Dendritic cell treated with granulocyte-macrophage colony-stimulating factor and Interleukin-4, amounts not matched to agents 40 ng/mL and 50 ng/mL, for 4 days (primary cell): ENCODE measurements at regions not wholly inside any gene's neighbourhood (a gene's known extent, or its start where the extent isn't known, plus 50 kb on each side); places are given as distances from the start of the nearest gene placed in this dataset.

Experiments used
- H3K27ac Mint-ChIP-seq: one replicate; pipeline ENCODE4 v1.8.0; 2022; ENCODE audit warnings: mild to moderate bottlenecking, mixed read lengths
- H3K27me3 Mint-ChIP-seq: one replicate; pipeline ENCODE4 v1.8.0; 2022; ENCODE audit warnings: mild to moderate bottlenecking, mixed read lengths
- H3K36me3 Mint-ChIP-seq: one replicate; pipeline ENCODE4 v1.8.0; 2022; ENCODE audit warnings: low read depth, mixed read lengths
- H3K4me1 Mint-ChIP-seq: one replicate; pipeline ENCODE4 v1.8.0; 2022; ENCODE audit warnings: low read depth, mixed read lengths
- H3K4me3 Mint-ChIP-seq: one replicate; pipeline ENCODE4 v1.8.0; 2022; ENCODE audit warnings: mild to moderate bottlenecking, moderate library complexity, mixed read lengths
- H3K9me3 Mint-ChIP-seq: one replicate; pipeline ENCODE4 v1.8.0; 2022; ENCODE audit warnings: mixed read lengths
- intact Hi-C: fragments of 100-400 bp; cut with micrococcal nuclease; formaldehyde crosslinking; loops from one replicate; pipeline ENCODE4 v1.15.0; 2022

- no peak overlapping the region for H3K4me3 Mint-ChIP-seq
- peaks cover 15% of the 10 kb centered on the region for H3K9me3 Mint-ChIP-seq
- no peak overlapping the region for H3K27ac Mint-ChIP-seq
- H3K27me3 Mint-ChIP-seq: no peaks in the 10 kb centered on the region
- no peaks in the 10 kb centered on the region for H3K36me3 Mint-ChIP-seq
- intact Hi-C loops: no loop called here
- H3K4me1 Mint-ChIP-seq: no peaks in the 10 kb centered on the region
These were observed 67.6 kb downstream of the HTR1A start for GRCh38 chr5:63894690-63895089.

DNA sequence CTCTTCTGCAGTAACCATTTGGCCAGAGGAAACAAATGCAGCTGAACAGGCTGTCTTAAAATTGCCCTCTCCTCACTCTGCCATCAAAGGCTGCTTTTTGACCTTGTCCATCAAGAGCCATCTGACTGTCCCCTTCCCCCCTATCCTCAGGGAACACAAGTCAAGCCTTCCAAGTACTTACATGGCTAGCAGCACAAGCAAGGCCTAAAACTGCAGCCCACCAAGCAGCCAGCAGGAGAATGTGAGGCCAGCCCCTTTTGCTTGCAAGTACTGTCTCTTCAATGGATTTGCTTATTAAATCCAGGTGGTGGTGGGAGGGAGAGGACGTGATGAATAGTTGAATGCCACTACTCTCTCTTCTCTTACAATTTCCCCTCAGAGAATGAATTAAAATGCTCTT, 83.5 kb downstream of the HTR1A start:
- Mint-ChIP-seq H3K9me3 (peaks cover 9% of the 10 kb centered on the region), H3K27ac (no peak overlapping the region), H3K27me3 (no peaks in the 10 kb centered on the region), H3K36me3 (no peaks in the 10 kb centered on the region), H3K4me3 (no peak overlapping the region), H3K4me1 (no peaks in the 10 kb centered on the region)
- intact Hi-C loops: no loop called here

DNA sequence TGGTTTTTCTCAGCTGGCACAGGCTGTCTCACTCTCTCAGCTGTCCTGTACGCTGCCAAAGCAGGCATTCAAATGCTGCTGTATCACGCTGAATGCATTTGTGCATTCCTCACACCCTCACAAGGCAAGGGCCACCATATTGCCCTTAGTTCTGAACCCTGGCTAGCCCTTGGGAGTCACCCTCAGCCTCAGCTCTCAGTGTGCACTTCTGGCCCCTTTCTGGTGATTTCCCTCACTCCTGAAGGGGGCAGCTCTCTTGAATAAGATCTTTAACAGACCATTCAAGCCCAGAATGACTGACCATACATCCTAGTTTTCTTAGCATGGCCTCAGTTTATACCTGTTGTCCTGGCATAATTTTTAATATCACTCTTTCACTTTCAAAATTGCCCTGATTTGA, 84.3 kb downstream of the HTR1A start:
- Mint-ChIP-seq H3K27me3 (no peaks in the 10 kb centered on the region), H3K9me3 (peaks cover 9% of the 10 kb centered on the region), H3K4me3 (no peak overlapping the region), H3K27ac (no peak overlapping the region), H3K36me3 (no peaks in the 10 kb centered on the region), H3K4me1 (no peaks in the 10 kb centered on the region)
- intact Hi-C loops: no loop called here

DNA sequence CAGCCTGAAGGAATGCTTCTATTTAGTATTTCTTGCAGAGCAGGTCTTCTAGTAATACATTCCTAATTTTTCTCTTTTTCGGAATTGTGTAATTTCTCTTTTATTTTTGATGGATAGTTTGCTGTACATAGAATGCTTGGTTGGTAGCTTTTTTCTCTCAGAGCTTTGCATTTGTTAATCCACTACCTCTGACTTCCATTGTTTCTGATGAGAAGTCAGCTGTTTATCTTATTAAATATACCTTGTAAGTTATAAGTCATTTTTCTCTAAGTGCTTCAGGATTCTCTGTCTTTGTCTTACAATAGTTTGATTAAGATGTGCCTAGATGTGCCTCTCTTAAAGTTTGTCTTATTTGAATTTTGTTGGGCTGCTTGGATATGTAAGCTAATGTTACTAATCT, 101.9 kb downstream of the HTR1A start:
- no peak overlapping the region for H3K27ac Mint-ChIP-seq

GRCh38 chr5:63854076-63854475, 108.2 kb downstream of the HTR1A start:
- intact Hi-C loops: no loop called here
- H3K36me3 Mint-ChIP-seq: no peaks in the 10 kb centered on the region

More for the DNA sequence above, 101.9 kb downstream of the HTR1A start:
- no peaks in the 10 kb centered on the region for H3K36me3 Mint-ChIP-seq
- peaks cover 60% of the 10 kb centered on the region for H3K9me3 Mint-ChIP-seq
- no peaks in the 10 kb centered on the region for H3K27me3 Mint-ChIP-seq
- intact Hi-C loops: no loop called here
- no peaks in the 10 kb centered on the region for H3K4me1 Mint-ChIP-seq
- no peak overlapping the region for H3K4me3 Mint-ChIP-seq

GRCh38 chr5:63843190-63843589, 119.1 kb downstream of the HTR1A start:
- Mint-ChIP-seq H3K9me3 (peaks cover 31% of the 10 kb centered on the region), H3K4me3 (no peak overlapping the region), H3K36me3 (no peaks in the 10 kb centered on the region), H3K27me3 (no peaks in the 10 kb centered on the region), H3K27ac (no peak overlapping the region), H3K4me1 (no peaks in the 10 kb centered on the region)
- intact Hi-C loops: no loop called here

More at GRCh38 chr5:63854076-63854475, 108.2 kb downstream of the HTR1A start:
- H3K4me1 Mint-ChIP-seq: no peaks in the 10 kb centered on the region
- H3K27me3 Mint-ChIP-seq: no peaks in the 10 kb centered on the region
- no peak overlapping the region for H3K4me3 Mint-ChIP-seq
- peaks cover 40% of the 10 kb centered on the region for H3K9me3 Mint-ChIP-seq
- no peak overlapping the region for H3K27ac Mint-ChIP-seq

GRCh38 chr5:63837437-63837836, 124.8 kb downstream of the HTR1A start:
- Mint-ChIP-seq H3K36me3 (no peaks in the 10 kb centered on the region), H3K4me1 (no peaks in the 10 kb centered on the region), H3K9me3 (peaks cover 8% of the 10 kb centered on the region), H3K27ac (no peak overlapping the region), H3K27me3 (no peaks in the 10 kb centered on the region), H3K4me3 (no peak overlapping the region)
- intact Hi-C loops: no loop called here

DNA sequence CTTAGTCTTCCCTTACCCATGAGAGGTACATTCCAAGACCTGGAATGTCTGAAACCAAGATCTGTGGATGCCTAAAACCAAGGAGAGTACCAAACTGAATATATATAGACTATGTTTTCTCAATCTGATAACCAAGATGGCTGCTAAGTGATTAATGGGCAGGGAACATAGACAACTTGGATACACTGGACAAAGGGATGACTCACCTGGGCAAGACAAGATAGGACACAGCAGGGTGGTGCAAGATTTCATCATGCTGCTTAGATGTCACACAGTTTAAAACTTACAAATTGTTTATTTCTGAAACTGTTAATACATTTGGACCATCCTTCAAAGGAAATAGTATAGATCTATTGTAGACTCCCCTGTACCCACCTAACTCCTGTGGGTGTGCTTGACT, 130.9 kb downstream of the HTR1A start:
- intact Hi-C loops: no loop called here
- no peak overlapping the region for H3K27ac Mint-ChIP-seq
- no peaks in the 10 kb centered on the region for H3K4me1 Mint-ChIP-seq
- H3K27me3 Mint-ChIP-seq: no peaks in the 10 kb centered on the region
- no peaks in the 10 kb centered on the region for H3K36me3 Mint-ChIP-seq
- H3K9me3 Mint-ChIP-seq: no peaks in the 10 kb centered on the region
- H3K4me3 Mint-ChIP-seq: no peak overlapping the region

DNA sequence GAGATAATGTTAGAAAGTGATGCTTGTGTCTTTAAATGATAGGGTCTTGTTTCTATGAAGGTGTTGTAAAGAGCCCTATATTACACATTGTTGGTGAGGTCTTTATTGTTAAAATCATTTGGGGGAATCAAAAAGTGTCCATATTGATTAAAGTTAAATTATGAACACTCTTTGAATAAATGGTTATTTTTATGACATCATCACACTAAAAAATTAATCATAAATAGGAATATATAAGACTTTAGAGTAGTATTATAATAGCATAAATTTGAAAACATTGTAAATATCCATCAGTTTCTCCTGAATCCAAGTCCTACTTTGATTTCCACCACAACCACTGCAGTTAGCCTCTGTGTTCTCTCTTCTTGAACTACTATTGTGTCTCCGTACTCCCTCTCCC, 136.3 kb downstream of the HTR1A start:
- Mint-ChIP-seq H3K27me3 (no peaks in the 10 kb centered on the region), H3K4me3 (no peak overlapping the region), H3K36me3 (no peaks in the 10 kb centered on the region), H3K4me1 (no peaks in the 10 kb centered on the region), H3K9me3 (no peaks in the 10 kb centered on the region), H3K27ac (no peak overlapping the region)
- intact Hi-C loops: no loop called here

- no peak overlapping the region for H3K27ac Mint-ChIP-seq
- intact Hi-C loops: no loop called here
- no peak overlapping the region for H3K4me3 Mint-ChIP-seq
- no peaks in the 10 kb centered on the region for H3K4me1 Mint-ChIP-seq
- no peaks in the 10 kb centered on the region for H3K27me3 Mint-ChIP-seq
- H3K9me3 Mint-ChIP-seq: no peaks in the 10 kb centered on the region
- no peaks in the 10 kb centered on the region for H3K36me3 Mint-ChIP-seq
These were observed 138.7 kb downstream of the HTR1A start for GRCh38 chr5:63823583-63823982.

DNA sequence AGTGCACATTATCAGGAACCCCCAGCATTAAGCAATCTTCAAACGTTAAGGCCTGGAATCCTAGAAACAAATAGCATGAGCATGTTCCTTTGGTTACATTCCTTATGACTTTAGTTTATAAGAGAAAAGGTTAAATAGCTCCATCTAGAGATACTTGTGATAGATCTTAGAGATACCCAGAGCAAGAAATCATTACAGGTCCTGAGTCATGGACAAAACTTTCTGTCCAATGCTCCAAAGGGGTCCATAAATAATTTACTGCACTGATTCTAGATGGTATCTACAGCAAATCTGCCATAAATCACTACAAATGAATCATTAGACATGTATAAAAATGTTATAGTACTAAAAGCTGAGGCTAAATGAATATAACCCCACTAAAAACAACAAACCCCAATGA, 139.6 kb downstream of the HTR1A start:
- Mint-ChIP-seq H3K9me3 (peaks cover 6% of the 10 kb centered on the region), H3K4me3 (no peak overlapping the region), H3K27me3 (no peaks in the 10 kb centered on the region), H3K36me3 (no peaks in the 10 kb centered on the region), H3K4me1 (no peaks in the 10 kb centered on the region), H3K27ac (no peak overlapping the region)
- intact Hi-C loops: no loop called here

DNA sequence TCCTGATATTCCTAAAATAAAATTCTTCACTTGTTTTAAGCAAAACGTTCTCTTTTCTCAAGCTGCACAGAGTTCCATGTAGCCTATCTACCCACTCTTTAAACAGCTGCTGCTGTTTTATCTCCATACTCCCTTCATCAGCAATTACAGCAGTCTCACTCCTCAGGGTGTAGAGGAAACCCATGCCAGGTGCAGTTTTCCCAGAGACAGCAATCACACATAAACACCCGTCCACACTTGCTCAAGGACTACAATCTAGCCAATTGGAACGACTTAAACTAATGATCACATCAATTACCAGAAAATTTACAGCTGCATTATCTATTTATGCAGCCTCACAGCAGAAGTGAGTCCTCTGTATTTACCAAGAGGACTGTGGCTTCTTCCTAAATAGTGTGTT, 141.7 kb downstream of the HTR1A start:
- intact Hi-C loops: no loop called here
- Mint-ChIP-seq H3K4me1 (no peaks in the 10 kb centered on the region), H3K27ac (no peak overlapping the region), H3K9me3 (peaks cover 20% of the 10 kb centered on the region), H3K4me3 (no peak overlapping the region), H3K27me3 (no peaks in the 10 kb centered on the region), H3K36me3 (no peaks in the 10 kb centered on the region)

DNA sequence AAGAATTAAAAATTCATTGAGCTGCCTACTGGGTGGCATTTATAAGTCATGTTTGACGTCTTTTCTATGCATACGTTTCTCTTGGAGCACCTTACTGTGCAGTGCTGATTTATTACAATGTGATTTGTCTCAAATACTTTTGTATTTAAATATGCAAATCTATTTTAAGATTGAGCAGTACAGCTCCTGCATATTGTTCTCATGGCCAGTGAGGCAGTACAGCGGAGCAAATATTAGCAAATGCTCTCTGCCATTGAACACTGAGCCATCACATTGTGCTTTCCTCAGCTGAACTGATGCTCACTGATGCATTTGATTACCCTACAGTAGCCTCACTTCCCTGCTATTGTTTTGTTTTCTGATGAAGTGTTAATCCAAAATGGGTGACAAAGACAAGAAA, 149.6 kb downstream of the HTR1A start:
- Mint-ChIP-seq H3K36me3 (no peaks in the 10 kb centered on the region), H3K9me3 (peaks cover 33% of the 10 kb centered on the region), H3K27me3 (no peaks in the 10 kb centered on the region), H3K4me3 (no peak overlapping the region), H3K4me1 (no peaks in the 10 kb centered on the region), H3K27ac (no peak overlapping the region)
- intact Hi-C loops: no loop called here

DNA sequence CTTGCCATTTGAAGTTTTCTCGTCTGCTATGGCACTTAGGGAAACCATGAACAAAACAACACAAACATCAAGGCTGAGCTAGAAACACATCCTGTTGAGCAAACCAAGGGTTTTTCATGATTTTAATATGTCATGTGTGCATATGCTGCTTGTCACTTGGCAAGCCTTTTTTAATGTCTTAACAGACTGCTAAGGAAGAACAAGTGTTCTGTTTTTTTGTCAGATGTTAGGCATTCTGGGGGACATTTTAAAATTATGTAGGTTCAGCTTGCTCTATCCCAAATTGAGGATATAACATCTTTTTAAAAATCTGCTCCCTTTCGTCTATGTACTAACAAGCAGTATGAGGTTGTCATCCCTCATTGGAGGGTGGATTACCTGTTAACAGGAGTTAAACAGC, 150.3 kb downstream of the HTR1A start:
- H3K4me3 Mint-ChIP-seq: no peak overlapping the region
- intact Hi-C loops: no loop called here
- no peak overlapping the region for H3K27ac Mint-ChIP-seq
- no peaks in the 10 kb centered on the region for H3K36me3 Mint-ChIP-seq
- no peaks in the 10 kb centered on the region for H3K4me1 Mint-ChIP-seq
- no peaks in the 10 kb centered on the region for H3K27me3 Mint-ChIP-seq
- H3K9me3 Mint-ChIP-seq: peaks cover 29% of the 10 kb centered on the region

DNA sequence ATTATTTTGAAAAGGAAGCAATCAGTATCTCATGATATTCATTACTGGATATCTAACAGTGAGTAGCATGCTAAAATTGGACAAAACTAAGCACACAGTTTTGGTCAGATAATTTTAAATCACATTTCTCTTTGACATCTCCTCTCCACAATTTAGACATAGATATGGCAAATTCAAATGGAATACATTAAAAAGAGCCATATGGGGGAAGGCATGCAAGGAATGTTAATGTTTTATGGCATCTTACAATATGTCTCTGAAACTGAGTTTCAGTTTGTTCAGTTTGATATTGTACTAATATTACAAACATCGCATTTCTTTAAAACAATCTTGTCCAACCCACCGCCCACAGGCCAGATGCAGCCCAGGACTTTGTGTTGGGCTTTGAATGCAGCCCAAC, 151.0 kb downstream of the HTR1A start:
- no peaks in the 10 kb centered on the region for H3K4me1 Mint-ChIP-seq
- no peak overlapping the region for H3K27ac Mint-ChIP-seq
- intact Hi-C loops: no loop called here
- H3K4me3 Mint-ChIP-seq: no peak overlapping the region
- H3K36me3 Mint-ChIP-seq: no peaks in the 10 kb centered on the region
- no peaks in the 10 kb centered on the region for H3K27me3 Mint-ChIP-seq
- H3K9me3 Mint-ChIP-seq: peaks cover 24% of the 10 kb centered on the region
